Suprapubic skin (tissue), 3 donors: ENCODE measurements at regions not wholly inside any gene's neighbourhood (a gene's known extent, or its start where the extent isn't known, plus 50 kb on each side); places are given as distances from the start of the nearest gene placed in this dataset.

Source experiments
- CTCF ChIP-seq, 2 donors: fragments of 200-600 bp in 1 of 2; fragments of 450-650 bp in 1 of 2; sonication (generic) in 1 of 2; IDR thresholded peaks; one replicate each; pipeline ENCODE4 v1.5.1; 2016 to 2019; ENCODE audit warnings: antibody characterized with exemption in 2 of 2, mild to moderate bottlenecking in 1 of 2, moderate library complexity in 1 of 2
- POLR2A ChIP-seq, 2 donors: fragments of 450-650 bp; IDR thresholded peaks; one replicate each; pipeline ENCODE4 v1.6.1; 2017; ENCODE audit warnings: antibody characterized with exemption in 2 of 2, mild to moderate bottlenecking in 2 of 2, moderate library complexity in 2 of 2

- no peak for TF ChIP-seq CTCF (IDR thresholded peaks at IDR 0.05)
- no peak for TF ChIP-seq POLR2A (IDR thresholded peaks at IDR 0.05)
These were observed 138.3 kb upstream of the NAMPT start for GRCh38 chr7:106423111-106423510.
